GM19324 (cell line): ENCODE measurements at regions not wholly inside any gene's neighbourhood (a gene's known extent, or its start where the extent isn't known, plus 50 kb on each side); places are given as distances from the start of the nearest gene placed in this dataset.
"Not testable (repeated sequence)": the region's sequence is repeated elsewhere in the genome, so short reads cannot be mapped to it uniquely, and the experiment has no call there.

Source experiments
- ATAC-seq: cut with Tn5 transposase; IDR thresholded peaks from one replicate; pipeline ENCODE4 v1.9.1; 2021; ENCODE audit warnings: mild to moderate bottlenecking, moderate library complexity; ENCODE audit not compliant: unreplicated experiment, low FRiP score

DNA sequence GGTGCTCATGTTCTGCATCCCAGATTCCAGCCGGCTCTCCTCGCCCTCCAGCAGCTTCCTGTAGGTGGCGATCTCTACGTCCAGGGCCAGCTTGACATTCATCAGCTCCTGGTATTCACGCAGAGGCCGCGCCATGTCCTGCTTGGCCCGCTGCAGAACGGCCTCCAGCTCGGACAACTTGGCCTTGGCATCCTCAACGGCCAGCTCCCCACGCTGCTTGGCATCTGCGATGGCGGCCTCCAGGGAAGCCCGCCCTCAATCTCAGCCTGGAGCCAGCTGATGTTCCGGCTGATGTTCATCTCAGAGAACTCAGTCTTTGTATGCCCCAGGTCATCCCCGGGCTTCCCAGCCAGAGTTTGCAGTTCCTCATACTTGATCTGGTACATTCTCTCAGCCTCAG lies 431.8 kb upstream of the DIPK2B start:
- ATAC-seq, result no peak

DNA sequence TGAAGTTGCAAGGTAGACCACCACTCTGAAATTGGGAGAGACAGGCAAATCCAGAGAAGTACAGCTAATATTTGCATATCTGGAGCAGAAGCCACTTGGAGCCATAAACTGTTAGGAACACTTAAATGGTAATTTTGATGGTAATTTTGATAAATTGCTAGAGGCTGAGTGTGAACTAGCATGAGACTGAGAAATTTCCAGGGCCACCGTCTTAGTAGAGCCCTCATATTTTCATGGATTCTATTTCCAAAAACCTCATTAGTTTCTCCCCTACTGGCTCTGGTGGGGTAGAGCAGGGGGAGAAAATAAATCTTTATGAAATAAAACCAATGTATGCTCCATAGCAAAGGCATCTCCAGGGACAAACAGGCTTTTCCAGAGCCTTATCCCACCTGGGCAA lies 429.4 kb upstream of the DIPK2B start:
- no peak for ATAC-seq

DNA sequence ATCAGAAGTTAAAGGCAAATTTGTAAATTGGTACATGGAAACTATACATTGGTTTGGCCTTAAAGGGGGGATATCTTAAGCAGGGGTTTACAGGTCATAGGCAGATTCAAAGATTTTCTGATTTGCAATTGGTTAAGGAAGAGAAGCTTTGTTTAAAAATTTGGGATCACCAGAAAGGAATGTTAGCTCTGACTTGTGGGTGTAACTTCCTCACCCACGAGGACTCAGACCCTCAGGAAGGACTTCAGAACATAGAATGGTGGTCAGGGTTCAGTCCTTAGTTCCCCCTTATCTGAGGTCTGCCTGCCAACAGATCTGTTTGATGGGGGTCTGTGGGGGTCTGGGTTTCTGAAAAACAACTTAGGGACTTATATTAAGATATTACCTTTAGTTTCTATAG lies 427.4 kb upstream of the DIPK2B start:
- ATAC-seq, result no peak

DNA sequence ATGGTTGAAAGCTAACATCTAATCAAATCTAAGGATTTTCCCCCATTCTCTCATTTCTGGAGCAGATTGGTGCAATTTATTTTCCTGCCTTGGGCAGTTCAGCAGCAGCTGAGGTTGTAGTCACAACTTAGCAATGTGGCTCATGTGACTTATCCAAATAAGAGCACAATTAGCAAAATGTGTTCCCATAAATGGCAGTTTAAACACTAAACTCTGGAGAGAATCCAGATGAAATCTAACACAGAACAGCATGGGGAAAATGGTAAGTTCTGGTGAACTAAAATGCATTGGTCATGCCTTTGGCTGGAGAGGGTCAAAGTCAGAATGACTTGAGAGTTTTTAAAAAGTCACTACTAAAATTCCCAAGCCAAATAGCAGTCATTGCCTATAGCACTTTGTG lies 422.6 kb upstream of the DIPK2B start:
- ATAC-seq, result no peak

DNA sequence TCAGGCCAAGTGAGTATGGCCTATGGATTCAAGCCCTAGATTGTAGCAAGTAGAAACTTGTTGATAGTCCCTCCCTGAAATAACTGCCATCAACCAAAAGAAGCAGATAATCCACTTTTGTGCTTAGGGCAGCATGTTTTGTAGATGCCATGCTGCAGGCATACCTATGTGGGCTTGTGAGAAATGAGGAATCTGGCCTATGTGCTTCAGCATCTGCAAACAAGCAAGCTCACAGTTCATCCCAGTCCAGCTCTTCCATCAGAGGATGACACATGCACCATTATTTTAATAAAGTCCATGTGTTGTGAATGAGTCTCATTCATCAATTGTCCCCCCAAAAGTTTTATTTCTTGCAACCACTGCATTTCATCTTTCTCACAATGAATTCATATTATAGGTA lies 421.9 kb upstream of the DIPK2B start:
- ATAC-seq, result no peak

DNA sequence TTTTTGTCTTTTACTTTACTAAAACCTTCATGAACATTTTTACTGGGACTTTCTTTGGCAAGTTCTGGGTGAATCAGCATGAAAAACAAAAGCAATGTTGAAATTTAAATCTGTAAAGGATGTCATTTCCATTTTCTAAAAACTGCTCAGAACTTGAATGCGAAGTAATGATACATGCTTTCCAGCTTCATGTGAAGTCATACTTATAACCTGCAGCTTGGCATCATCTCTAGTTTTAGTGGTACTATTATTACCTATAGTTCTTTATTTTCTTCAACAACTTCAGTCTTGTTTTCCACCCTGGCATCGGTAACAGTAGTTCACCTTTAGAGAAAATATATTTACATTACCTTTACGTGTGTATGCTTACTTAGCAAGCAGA lies 421.4 kb upstream of the DIPK2B start:
- no peak for ATAC-seq

DNA sequence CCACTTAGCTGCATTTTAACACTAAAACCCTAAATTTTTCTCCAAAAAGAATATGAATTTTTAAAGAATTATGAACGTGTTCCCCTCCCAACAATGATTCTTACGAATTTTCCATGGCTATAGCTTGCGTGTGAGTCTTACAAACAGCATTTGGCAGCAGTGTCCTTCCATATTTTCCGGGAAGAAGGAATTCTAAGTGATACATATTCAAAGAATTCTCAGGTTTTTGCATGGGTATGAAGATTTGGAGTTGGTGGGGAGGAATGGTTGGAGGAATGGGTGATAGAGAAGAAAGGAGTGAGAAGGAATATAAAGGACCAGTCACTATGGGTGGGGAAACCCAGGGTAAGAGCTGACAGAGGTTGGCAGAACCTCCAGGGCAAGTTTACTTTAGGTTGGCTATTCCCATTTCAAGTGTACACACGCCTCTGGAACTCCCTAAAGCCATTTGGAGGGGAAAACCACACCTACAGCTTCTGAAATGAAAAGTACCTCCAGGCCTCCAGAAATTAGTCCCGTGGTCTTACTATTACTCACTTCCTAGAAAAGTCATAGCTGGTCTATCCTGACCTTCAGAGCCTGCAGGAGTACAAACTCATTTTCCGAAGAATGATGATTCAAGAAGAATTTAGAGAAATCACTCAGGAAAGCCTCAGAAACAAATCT lies 420.8 kb upstream of the DIPK2B start:
- ATAC-seq, result no peak

DNA sequence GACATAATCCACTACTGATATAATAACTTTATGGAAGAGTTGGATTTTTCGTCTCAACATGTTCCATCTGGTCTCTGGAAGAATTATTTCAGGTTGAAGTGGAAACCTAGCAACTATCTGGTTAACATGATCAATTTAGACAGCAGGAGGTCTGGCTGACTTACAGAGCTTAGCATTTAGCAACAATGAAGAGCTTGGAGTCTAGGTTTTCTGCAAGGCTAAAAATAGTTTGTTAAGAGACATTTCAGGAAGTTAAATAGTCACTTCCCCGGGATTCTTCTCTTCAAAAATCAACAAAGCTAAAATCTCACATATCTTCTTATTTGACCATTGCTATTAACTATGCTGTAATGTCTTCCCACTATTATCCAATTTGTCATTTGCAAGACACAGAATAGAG lies 418.6 kb upstream of the DIPK2B start:
- no peak for ATAC-seq

DNA sequence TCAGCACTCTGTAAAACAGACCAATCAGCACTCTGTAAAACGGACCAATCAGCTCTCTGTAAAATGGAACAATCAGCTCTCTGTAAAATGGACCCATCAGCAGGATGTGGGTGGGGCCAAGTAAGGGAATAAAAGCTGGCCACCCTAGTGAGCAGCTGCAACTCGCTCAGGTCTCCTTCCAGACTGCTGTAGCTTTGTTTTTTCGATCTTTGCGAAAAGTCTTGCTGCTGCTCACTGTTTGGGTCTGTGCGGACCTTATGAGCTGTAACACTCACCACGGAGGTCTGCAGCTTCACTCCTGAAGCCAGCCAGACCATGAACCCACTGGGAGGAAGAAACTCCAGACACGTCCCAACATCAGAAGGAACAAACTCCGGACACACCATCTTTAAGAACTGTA lies 414.9 kb upstream of the DIPK2B start:
- not testable (repeated sequence) for ATAC-seq

DNA sequence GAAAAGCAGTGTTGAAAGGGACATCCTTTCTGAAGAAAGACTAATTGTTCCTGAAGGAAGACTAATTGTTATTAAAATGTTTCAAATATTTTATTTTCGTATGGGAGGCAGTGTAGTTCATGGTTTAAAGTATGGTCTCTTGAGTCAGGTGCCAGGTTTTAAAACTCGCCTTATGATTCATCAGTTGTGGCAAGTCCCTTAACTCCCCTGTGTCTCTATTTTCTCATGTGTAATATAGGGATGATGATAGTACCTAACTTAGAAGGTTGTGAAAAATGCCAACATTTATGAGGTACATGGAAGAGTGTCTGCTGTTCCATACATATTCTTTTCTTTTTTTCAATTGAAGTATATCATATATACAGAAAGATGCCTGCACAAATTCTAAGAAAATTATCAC lies 414.2 kb upstream of the DIPK2B start:
- ATAC-seq, result no peak

DNA sequence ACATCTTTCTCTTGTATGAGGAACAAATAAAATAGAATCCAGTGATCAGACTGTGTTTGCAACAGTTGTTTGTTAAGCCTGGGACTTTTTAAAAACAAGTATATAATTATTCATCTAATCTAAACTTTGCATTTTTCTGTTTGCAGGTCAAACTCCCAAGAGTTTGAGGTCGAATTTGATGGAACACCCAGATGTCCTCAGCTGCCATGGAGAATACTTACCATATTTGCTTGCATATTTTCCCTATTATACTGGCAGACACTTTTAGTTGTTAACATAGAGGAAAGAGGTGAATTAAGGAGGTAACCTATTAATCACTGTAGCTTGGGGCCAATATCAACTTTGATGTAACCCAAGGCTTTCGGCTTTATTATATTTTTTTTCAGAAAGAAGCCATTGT lies 401.5 kb upstream of the DIPK2B start:
- no peak for ATAC-seq

DNA sequence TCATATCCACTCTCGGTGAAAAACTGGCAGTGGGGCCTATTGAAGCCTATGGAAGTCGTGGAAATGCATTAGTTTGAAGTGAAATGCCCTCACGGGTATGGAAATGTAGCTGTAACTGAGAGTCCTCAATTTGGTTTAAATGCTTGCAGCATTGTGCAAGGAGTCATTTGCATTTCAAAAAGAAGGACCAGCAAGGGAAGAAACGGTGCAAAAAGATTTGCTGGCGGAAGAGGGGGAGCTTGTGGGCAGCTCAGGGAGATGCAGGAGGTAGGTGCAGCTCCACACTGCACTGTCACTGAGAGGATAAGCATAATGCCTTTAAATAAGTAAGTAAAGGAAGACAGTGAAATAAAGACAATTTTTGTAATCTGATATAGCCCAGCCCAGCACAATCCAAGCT lies 400.4 kb upstream of the DIPK2B start:
- no peak for ATAC-seq

DNA sequence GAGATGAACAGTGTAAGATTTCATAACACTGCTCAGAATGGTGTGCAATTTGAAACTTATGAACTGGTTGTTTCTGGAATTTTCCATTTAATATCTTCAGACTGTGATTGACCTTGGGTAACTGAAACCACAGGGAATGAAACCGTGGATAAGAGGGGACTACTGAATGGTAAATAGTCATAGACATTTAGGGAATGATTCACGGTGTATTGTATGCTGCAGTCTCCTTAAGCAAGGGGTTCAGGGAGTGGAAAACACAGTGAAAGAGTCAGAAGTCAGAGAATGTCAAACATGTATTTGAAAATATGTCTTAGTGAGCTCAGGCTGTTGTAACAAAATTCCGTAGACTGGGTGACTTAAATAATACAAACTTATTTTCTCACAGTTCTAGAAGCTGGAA lies 398.2 kb upstream of the DIPK2B start:
- ATAC-seq, result no peak

DNA sequence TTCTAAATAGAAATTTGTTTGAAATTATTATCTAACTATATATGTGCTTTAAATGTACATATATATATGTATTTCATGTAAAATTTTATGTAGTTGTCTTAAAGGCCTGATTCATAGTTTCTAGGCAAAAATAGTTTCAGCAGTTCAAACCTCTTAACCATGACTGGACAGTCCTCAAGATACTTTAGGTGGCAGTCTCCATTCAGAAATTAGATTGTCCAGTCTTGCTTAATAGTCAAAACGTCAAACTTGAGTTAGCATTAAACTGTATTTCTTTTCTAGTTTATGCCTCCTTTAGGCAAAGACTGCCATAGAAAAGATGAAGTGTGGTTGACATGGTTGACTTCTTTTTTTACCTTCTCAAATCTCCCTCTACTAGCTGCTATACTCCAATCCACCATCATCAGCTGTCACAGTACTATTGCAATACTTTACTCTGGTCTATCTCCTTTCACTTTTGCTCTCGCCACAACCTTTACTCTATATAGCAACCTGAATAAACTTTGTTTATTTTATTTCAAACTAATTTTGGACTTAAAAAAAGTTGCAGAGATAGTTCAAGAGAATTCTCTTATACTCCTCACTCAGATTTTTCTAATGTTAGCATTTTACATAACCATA lies 395.6 kb upstream of the DIPK2B start:
- no peak for ATAC-seq

DNA sequence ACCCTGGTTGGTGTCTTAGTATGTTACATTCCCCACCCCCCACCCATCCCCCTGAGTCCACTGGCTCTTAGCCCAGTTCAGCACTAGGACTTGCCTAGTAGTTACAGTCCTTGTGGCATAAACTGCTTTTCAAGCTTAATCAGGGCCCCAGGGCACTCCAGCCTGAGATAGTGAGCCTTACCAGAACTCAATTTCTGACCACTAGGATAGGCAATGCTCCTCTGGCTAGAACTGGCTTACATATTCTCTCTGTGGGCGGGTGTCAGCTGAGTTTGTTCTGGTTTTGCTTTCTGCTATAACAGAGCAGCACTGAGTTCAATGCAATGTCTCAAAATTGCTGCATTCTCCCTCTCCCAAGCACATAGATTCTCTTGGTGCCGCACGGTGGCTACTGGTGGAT lies 391.4 kb upstream of the DIPK2B start:
- no peak for ATAC-seq

DNA sequence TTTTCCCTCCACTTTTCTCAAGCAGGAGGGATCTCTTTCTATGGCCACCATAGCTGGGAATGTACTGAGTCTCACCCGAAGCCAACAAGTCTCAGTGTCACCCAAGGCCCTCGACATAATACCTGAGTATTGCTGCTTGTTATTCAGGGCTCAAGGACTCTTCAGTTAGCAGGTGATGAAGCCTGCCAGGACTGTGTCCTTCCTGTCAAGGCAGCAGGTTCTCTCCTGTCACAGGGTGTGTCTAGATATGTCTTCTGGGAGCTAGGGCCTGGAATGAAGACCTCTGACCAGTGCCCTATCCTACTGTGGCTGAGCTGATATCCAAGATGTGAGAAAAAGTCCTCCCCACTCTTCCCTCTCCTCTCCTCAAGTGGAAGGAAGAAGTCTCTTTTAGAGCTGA lies 391.0 kb upstream of the DIPK2B start:
- ATAC-seq, result no peak

DNA sequence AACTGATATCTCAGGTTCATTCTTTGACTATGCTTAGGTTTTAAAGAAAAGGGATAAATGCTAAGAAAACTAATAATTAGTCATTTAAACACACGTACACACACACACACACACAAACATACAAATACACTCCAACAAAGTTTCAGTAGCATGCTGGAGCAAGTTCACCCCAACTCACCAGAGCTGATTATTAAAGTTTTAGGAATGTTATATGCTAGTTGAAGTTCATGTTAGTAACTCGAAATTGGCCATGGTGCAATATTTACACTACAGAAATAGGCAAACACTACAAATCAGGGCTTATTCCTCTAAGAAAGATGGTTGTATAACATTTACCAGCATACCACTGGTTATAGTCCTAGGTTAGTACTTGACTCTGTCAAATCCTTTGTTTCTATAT lies 384.0 kb upstream of the DIPK2B start:
- ATAC-seq, result no peak

DNA sequence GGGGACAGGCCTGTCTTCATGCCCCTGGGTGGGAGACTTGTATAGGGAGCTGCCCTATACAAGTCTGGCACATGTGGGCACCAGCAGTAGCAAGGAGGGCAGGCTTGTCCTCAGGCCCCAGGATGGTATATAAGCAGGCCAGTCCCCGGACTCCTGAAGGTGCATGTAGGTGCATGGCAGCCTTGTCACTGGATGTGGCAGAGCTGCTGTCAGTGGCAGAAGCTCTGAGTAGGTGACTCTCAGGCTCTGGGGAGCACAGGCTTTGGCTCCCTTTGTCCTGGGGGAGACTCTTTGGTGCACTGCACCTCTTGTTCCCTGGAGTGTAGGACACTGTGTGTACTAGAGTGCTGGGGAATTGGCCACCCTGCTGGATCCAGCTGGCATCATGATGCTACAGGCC lies 376.7 kb upstream of the DIPK2B start:
- no peak for ATAC-seq

DNA sequence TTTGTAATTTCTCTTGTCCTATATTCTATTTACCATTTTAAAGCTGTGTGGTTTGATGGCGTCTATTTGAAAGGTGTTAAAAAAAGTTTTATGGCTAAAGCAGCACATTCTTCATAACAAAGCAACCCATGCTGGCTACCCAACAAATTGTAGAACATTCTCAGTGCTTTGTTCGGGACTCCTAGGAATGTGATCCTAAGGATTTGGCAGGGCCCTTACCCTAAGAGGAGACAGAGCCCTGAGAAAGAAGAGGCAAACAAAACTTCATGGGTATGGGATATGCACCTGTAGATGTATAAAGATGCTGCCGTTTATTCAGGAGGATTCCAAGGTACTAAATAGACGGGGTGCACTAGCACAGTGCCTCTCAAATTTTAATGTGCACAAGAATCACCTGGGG lies 370.8 kb upstream of the DIPK2B start:
- ATAC-seq, result no peak

DNA sequence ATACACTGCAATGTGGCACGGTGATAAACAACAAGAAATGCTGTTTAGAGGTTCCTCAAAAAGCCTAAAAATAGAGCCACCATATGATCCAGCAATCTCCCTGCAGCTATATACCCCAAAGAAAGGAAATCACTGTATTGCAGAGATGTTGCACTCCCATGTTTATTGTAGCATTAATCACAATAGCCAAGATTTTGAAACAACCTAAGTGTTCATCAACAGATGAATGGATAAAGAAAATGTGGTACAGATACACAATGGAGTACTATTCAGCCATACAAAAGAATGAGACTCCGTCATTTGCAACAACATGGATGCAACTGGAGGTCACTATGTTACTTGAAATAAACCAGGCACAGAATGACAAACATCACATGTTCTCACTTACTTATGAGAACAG lies 365.8 kb upstream of the DIPK2B start:
- no peak for ATAC-seq

DNA sequence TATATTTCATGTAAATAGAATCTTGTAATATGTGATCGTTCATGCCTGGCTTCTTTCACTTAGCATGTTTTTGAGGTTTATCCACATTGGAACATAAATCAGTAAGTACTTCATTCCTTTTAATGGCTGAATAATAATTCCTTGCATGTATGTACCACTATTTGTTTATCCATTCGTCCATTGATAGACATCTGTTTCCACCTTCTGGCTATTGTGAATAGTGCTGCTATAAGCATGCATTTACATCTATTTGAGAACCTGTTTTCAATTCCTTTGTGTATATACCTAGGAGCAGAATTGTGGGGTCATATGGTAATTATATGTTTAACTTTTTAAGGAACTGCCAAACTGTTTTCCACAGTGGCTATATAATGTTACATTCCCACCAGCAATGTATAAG lies 356.7 kb upstream of the DIPK2B start:
- no peak for ATAC-seq

DNA sequence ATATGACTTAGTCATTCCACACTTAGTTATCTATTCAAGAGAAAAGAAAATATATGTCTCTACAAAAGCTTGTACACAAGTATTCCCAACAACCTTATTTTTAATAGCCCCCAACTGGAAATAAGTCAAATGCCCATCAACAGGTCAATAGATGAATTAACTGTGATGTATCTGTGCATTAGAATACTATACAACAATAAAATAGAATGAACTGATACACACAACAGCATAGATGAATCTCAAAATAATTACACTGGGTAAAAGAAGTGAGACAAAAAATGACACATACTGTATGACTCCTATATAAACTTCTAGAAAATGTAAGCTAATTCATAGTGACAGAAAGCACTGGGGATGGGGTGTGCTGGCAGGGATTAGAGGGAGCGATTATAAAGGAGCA lies 354.1 kb upstream of the DIPK2B start:
- no peak for ATAC-seq

DNA sequence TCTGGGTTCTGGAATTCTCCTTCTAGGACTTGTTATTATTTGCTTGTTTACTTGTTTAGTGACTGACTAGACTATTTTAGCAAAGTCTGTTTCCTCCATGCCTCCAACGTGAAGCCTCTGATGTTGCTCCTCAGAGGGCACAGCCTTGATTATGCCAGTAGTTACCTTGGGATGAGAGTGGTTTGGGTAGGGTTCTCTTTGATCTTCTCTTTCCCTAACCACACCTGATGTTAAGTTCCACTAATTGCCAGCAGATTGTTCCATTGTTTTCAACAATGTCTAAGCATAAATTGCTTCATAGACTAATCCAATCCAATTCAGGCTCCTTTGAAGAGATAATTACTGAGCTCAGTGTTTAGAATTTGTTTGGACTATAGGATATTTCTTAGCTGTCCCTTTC lies 352.7 kb upstream of the DIPK2B start:
- no peak for ATAC-seq
